ENCODE measurements at regions not wholly inside any gene's neighbourhood (a gene's known extent, or its start where the extent isn't known, plus 50 kb on each side); places are given as distances from the start of the nearest gene placed in this dataset.

DNA sequence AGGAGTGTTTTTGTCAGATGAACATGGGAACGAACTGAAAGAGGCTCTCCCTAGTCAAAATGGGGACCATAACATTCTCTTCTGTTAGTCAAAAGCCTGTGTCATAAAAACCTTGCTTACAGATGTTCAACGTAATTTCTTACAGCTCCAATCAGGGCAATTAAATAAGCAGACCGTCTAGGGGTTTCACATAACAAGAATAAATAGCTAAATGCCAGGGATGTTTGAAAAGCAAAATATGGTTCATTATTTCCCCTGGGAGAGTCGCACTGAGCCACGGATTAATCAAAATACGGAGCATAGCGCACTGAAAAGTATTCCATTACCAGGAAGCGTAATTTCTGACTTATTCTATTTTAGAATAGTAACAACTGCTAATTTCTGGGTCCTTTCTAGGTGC, 63.7 kb upstream of the MRI1 start:
- Histone ChIP-seq H3K4me3 (ENCODE audit: severe bottlenecking) (no peak overlapping the region), H3K27me3 (ENCODE audit: insufficient read depth, poor library complexity, severe bottlenecking) (no peaks in the 10 kb centered on the region), H3K36me3 (ENCODE audit: low read depth) (no peaks in the 10 kb centered on the region), H3K4me1 (ENCODE audit: insufficient read depth, poor library complexity, severe bottlenecking) (no peaks in the 10 kb centered on the region), H3K9me3 (ENCODE audit: severe bottlenecking) (no peaks in the 10 kb centered on the region), H3K27ac (ENCODE audit: poor library complexity, severe bottlenecking) (no peak overlapping the region)
- TF ChIP-seq, protein P1, sequence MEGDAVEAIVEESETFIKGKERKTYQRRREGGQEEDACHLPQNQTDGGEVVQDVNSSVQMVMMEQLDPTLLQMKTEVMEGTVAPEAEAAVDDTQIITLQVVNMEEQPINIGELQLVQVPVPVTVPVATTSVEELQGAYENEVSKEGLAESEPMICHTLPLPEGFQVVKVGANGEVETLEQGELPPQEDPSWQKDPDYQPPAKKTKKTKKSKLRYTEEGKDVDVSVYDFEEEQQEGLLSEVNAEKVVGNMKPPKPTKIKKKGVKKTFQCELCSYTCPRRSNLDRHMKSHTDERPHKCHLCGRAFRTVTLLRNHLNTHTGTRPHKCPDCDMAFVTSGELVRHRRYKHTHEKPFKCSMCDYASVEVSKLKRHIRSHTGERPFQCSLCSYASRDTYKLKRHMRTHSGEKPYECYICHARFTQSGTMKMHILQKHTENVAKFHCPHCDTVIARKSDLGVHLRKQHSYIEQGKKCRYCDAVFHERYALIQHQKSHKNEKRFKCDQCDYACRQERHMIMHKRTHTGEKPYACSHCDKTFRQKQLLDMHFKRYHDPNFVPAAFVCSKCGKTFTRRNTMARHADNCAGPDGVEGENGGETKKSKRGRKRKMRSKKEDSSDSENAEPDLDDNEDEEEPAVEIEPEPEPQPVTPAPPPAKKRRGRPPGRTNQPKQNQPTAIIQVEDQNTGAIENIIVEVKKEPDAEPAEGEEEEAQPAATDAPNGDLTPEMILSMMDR (IDR thresholded peaks at IDR 0.05; ENCODE audit: poor library complexity, severe bottlenecking) = no peak
- ATAC-seq (ENCODE audit: low read depth) (no peak), DNase-seq (ENCODE audit: low spot score) (no peak)

DNA sequence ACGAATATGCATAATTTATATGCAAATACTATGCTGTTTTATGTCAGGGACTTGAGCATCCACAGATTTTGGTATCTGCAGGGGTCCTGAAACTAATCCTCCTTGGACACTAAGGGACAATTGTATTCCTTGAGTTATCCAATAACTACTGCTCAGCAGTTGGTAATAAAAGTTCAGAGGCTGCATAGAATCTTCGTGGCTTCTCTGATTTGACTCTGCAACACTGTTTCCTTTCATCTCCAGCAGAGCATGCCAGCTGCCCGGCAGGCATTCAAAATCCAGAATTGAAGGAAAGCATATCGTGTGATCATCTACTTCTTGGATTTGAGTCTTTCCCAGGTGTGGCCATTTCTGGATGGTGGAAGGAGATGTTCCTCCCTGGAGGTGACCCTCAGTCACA, 64.5 kb upstream of the MRI1 start:
- ATAC-seq (ENCODE audit: low read depth) (no peak), DNase-seq (ENCODE audit: low spot score) (no peak)
- H3K9me3 ChIP-seq (ENCODE audit: severe bottlenecking) = no peaks in the 10 kb centered on the region
- no peaks in the 10 kb centered on the region for H3K36me3 ChIP-seq (ENCODE audit: low read depth)
- no peaks in the 10 kb centered on the region for H3K4me1 ChIP-seq (ENCODE audit: insufficient read depth, poor library complexity, severe bottlenecking)
- H3K27me3 ChIP-seq (ENCODE audit: insufficient read depth, poor library complexity, severe bottlenecking) = no peaks in the 10 kb centered on the region
- no peak overlapping the region for H3K4me3 ChIP-seq (ENCODE audit: severe bottlenecking)
- TF ChIP-seq, protein P1 (IDR thresholded peaks at IDR 0.05; ENCODE audit: poor library complexity, severe bottlenecking) = no peak
- no peak overlapping the region for H3K27ac ChIP-seq (ENCODE audit: poor library complexity, severe bottlenecking)

DNA sequence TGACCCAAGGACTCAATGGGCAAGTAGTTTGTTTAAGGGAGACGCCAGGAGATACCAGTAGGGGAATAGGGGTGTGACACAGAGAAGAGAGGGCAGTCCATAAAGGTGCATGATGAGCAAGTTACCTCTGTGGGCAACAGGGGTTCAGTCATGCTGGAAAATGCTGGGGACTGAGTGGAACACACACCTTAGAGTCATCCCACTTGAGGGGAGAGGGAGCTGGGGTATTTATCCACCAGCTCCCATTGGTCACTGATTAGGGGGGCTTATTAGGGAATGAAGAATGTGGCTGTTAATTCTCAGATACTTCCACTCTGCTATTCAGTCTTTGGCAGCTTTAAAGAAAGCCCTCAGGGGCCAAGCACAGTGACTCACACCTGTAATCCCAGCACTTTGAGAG, 67.5 kb upstream of the MRI1 start:
- ATAC-seq (ENCODE audit: low read depth) = no peak
- no peak overlapping the region for H3K27ac ChIP-seq (ENCODE audit: poor library complexity, severe bottlenecking)
- TF ChIP-seq, protein P1 (IDR thresholded peaks at IDR 0.05; ENCODE audit: poor library complexity, severe bottlenecking) = no peak
- H3K27me3 ChIP-seq (ENCODE audit: insufficient read depth, poor library complexity, severe bottlenecking) = no peaks in the 10 kb centered on the region
- DNase-seq (ENCODE audit: low spot score) = no peak
- H3K36me3 ChIP-seq (ENCODE audit: low read depth) = no peaks in the 10 kb centered on the region
- no peak overlapping the region for H3K4me3 ChIP-seq (ENCODE audit: severe bottlenecking)
- H3K9me3 ChIP-seq (ENCODE audit: severe bottlenecking) = no peaks in the 10 kb centered on the region
- no peaks in the 10 kb centered on the region for H3K4me1 ChIP-seq (ENCODE audit: insufficient read depth, poor library complexity, severe bottlenecking)

DNA sequence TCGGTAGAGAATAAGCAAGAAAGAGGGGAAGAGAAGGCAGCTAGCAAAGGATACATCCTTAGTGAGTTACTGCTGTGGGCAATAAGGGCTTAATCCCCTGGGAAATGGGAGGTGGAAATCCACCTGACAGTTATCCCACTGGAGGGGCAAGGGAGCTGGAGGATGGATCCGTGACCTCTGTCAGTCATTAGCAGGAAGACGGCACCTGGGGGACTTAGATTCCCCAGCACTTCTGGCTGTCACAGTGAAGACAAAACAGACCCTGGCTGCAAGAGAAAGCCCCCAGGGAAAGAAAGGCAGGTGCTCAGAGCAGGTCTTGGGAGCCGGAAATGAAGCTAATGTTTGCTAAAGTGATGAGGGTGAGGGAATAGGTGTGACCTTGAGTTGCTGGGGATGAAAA, 70.4 kb upstream of the MRI1 start:
- no peaks in the 10 kb centered on the region for H3K9me3 ChIP-seq (ENCODE audit: severe bottlenecking)
- DNase-seq (ENCODE audit: low spot score) = no peak
- TF ChIP-seq, protein P1 (IDR thresholded peaks at IDR 0.05; ENCODE audit: poor library complexity, severe bottlenecking) = no peak
- no peak overlapping the region for H3K27ac ChIP-seq (ENCODE audit: poor library complexity, severe bottlenecking)
- ATAC-seq (ENCODE audit: low read depth) = no peak
- H3K27me3 ChIP-seq (ENCODE audit: insufficient read depth, poor library complexity, severe bottlenecking) = no peaks in the 10 kb centered on the region
- no peak overlapping the region for H3K4me3 ChIP-seq (ENCODE audit: severe bottlenecking)
- H3K36me3 ChIP-seq (ENCODE audit: low read depth) = no peaks in the 10 kb centered on the region
- H3K4me1 ChIP-seq (ENCODE audit: insufficient read depth, poor library complexity, severe bottlenecking) = no peaks in the 10 kb centered on the region

DNA sequence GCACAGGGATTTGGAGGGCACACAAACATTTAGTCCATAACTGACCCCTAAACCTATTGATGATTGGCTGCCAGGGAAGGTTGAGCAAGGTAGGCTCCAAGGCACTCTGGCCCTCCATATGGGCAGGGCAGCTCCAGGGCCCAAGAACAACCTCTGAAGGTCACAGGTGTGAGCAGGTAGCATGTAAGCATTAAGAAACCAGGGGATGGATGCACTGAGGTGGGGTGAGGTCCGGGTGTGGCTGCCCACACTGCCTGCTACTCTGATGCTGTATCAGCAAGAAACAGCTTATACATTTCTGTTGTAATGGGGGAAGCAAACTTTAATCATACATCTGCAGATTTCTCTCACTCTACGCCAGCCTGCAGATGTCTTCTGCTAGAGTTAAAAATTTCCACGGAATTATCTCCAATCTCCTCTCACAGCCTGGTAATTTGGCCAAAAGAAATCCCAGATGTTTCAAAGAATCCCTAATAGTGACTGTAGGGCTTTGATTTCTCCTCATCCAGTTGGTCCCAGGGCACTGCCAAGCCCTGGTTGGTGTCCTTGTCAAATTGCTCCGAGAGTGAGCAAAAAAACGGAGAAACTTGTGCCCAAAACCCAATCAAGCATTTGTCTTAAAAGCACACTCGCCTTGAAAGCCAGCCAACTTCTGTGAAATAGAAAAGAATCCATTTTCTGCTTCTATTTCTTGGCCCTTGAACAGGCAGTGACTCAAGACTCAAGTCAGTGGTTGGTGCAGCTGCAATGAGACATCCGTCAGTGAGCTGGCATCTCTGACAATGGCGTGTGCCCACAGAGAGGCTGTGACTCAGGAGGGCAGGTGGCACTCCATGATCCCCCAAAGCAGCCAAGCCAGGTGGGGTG, 72.5 kb upstream of the MRI1 start:
- TF ChIP-seq, protein P1 (IDR thresholded peaks at IDR 0.05; ENCODE audit: poor library complexity, severe bottlenecking) = no peak
- Histone ChIP-seq H3K9me3 (ENCODE audit: severe bottlenecking) (no peaks in the 10 kb centered on the region), H3K27me3 (ENCODE audit: insufficient read depth, poor library complexity, severe bottlenecking) (no peaks in the 10 kb centered on the region), H3K4me3 (ENCODE audit: severe bottlenecking) (no peak overlapping the region), H3K27ac (ENCODE audit: poor library complexity, severe bottlenecking) (no peak overlapping the region), H3K4me1 (ENCODE audit: insufficient read depth, poor library complexity, severe bottlenecking) (no peaks in the 10 kb centered on the region), H3K36me3 (ENCODE audit: low read depth) (no peaks in the 10 kb centered on the region)
- DNase-seq (ENCODE audit: low spot score) (peak; percentile 66), ATAC-seq (ENCODE audit: low read depth) (peak; percentile 84)
